ENCODE measurements at regions not wholly inside any gene's neighbourhood (a gene's known extent, or its start where the extent isn't known, plus 50 kb on each side); places are given as distances from the start of the nearest gene placed in this dataset.

DNA sequence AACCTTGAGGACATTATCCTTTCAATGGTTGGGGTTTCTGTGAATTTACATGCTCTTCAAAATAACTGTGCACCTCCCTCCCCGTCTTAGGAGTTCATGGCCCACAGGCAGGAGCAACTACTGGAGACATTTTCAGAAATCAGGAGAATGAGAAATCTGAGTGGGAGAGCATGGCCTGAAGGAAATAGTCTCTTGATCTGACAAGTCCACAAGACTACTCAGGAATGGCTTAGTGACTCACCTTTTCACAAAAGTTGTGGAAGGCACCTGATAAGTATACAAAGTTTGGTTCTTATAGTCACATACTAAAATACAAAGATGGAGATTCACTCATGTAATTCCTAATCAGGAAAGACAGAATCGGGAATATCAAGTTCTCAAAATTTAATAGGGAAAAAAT, 83.6 kb upstream of the NCKAP5 start (continued):
- TF ChIP-seq, protein P1, sequence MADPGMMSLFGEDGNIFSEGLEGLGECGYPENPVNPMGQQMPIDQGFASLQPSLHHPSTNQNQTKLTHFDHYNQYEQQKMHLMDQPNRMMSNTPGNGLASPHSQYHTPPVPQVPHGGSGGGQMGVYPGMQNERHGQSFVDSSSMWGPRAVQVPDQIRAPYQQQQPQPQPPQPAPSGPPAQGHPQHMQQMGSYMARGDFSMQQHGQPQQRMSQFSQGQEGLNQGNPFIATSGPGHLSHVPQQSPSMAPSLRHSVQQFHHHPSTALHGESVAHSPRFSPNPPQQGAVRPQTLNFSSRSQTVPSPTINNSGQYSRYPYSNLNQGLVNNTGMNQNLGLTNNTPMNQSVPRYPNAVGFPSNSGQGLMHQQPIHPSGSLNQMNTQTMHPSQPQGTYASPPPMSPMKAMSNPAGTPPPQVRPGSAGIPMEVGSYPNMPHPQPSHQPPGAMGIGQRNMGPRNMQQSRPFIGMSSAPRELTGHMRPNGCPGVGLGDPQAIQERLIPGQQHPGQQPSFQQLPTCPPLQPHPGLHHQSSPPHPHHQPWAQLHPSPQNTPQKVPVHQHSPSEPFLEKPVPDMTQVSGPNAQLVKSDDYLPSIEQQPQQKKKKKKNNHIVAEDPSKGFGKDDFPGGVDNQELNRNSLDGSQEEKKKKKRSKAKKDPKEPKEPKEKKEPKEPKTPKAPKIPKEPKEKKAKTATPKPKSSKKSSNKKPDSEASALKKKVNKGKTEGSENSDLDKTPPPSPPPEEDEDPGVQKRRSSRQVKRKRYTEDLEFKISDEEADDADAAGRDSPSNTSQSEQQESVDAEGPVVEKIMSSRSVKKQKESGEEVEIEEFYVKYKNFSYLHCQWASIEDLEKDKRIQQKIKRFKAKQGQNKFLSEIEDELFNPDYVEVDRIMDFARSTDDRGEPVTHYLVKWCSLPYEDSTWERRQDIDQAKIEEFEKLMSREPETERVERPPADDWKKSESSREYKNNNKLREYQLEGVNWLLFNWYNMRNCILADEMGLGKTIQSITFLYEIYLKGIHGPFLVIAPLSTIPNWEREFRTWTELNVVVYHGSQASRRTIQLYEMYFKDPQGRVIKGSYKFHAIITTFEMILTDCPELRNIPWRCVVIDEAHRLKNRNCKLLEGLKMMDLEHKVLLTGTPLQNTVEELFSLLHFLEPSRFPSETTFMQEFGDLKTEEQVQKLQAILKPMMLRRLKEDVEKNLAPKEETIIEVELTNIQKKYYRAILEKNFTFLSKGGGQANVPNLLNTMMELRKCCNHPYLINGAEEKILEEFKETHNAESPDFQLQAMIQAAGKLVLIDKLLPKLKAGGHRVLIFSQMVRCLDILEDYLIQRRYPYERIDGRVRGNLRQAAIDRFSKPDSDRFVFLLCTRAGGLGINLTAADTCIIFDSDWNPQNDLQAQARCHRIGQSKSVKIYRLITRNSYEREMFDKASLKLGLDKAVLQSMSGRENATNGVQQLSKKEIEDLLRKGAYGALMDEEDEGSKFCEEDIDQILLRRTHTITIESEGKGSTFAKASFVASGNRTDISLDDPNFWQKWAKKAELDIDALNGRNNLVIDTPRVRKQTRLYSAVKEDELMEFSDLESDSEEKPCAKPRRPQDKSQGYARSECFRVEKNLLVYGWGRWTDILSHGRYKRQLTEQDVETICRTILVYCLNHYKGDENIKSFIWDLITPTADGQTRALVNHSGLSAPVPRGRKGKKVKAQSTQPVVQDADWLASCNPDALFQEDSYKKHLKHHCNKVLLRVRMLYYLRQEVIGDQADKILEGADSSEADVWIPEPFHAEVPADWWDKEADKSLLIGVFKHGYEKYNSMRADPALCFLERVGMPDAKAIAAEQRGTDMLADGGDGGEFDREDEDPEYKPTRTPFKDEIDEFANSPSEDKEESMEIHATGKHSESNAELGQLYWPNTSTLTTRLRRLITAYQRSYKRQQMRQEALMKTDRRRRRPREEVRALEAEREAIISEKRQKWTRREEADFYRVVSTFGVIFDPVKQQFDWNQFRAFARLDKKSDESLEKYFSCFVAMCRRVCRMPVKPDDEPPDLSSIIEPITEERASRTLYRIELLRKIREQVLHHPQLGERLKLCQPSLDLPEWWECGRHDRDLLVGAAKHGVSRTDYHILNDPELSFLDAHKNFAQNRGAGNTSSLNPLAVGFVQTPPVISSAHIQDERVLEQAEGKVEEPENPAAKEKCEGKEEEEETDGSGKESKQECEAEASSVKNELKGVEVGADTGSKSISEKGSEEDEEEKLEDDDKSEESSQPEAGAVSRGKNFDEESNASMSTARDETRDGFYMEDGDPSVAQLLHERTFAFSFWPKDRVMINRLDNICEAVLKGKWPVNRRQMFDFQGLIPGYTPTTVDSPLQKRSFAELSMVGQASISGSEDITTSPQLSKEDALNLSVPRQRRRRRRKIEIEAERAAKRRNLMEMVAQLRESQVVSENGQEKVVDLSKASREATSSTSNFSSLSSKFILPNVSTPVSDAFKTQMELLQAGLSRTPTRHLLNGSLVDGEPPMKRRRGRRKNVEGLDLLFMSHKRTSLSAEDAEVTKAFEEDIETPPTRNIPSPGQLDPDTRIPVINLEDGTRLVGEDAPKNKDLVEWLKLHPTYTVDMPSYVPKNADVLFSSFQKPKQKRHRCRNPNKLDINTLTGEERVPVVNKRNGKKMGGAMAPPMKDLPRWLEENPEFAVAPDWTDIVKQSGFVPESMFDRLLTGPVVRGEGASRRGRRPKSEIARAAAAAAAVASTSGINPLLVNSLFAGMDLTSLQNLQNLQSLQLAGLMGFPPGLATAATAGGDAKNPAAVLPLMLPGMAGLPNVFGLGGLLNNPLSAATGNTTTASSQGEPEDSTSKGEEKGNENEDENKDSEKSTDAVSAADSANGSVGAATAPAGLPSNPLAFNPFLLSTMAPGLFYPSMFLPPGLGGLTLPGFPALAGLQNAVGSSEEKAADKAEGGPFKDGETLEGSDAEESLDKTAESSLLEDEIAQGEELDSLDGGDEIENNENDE (IDR thresholded peaks at IDR 0.05; ENCODE audit: insufficient replicate concordance, low read length) = no peak
- TF ChIP-seq PHF8 (conservative IDR thresholded peaks at IDR 0.05; ENCODE audit: low read depth, low read length) = no peak
- no peak for TF ChIP-seq HDAC2 (IDR thresholded peaks at IDR 0.05; ENCODE audit: borderline replicate concordance in 1 of 2, low read depth in 2 of 2, low read length in 2 of 2)
- TF ChIP-seq POLR2AphosphoS5 (IDR thresholded peaks at IDR 0.05; ENCODE audit: low read depth, low read length) = no peak
- no peak for TF ChIP-seq CHD1 (IDR thresholded peaks at IDR 0.05; ENCODE audit: low read depth, low read length)
- TF ChIP-seq SUZ12 (IDR thresholded peaks at IDR 0.05; ENCODE audit: low read length) = no peak
- no peak for TF ChIP-seq RBBP5 (IDR thresholded peaks at IDR 0.05; ENCODE audit: borderline replicate concordance, low read depth, low read length)
- TF ChIP-seq EGR1 (IDR thresholded peaks at IDR 0.05; ENCODE audit: borderline replicate concordance, low read depth, low read length) = no peak
- TF ChIP-seq GTF2F1 (IDR thresholded peaks at IDR 0.05; ENCODE audit: borderline replicate concordance, low read depth, low read length) = no peak
- TF ChIP-seq SIRT6 (IDR thresholded peaks at IDR 0.05; ENCODE audit: low read length) = no peak

All from H1 (cell line).